ENCODE measurements at regions not wholly inside any gene's neighbourhood (a gene's known extent, or its start where the extent isn't known, plus 50 kb on each side); places are given as distances from the start of the nearest gene placed in this dataset.

GRCh38 chr19:30131722-30132291, 189.8 kb downstream of the URI1 start:
- intact Hi-C loops (cut with DNase I): no loop called here
- DNase-seq (no peak), ATAC-seq (no peak)
- Histone ChIP-seq H3K27me3 (ENCODE audit: control insufficient read depth, insufficient read depth) (no peaks in the 10 kb centered on the region), H3K4me1 (ENCODE audit: control insufficient read depth, insufficient read depth, low read length) (no peaks in the 10 kb centered on the region), H3K9me3 (ENCODE audit: control insufficient read depth, low read length) (no peaks in the 10 kb centered on the region), H3K4me3 (ENCODE audit: low read length) (no peak overlapping the region), H3K27ac (ENCODE audit: low read length) (no peak overlapping the region)
- WGBS: 83% methylated on average over 8 of the region's 8 CpGs

DNA sequence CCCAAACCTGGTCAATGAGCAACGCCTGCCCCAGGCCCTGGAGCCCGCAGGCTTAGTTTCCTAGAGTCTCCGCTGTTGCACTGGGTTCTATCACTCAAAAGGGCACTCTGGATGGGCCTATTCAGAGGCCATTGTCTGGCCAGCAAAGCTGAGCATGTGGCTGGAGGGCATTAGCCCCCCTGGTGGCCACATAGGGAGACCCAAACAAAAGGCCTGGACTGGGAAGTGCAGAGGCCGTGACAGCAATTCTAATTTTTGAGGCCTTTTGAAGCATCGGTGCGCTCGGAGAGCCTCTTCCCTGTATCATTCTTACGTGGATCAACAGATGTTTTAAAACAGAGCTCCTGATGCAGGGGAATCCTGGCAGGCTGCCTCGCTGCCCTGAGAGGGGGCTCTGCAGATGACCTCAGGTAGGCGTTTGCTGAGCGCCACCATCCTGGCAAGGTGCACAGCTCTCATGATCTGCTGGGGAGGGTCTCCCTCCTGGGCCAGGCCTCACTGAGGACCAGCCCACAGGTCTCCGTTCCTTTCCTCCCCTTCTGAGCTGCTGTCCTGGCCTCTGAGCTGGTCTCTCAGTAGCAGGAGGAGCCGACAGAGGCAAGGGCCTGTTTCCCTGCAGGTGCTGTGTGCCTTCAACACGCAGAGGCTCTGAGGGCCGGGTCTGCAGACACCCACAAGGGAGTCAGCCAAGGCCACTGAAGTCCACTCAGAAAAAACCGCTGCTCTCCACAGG, 190.5 kb downstream of the URI1 start:
- intact Hi-C loops (cut with DNase I): no loop called here
- no peak for DNase-seq
- no peak for ATAC-seq
- Histone ChIP-seq H3K27ac (ENCODE audit: low read length) (no peak overlapping the region), H3K27me3 (ENCODE audit: control insufficient read depth, insufficient read depth) (no peaks in the 10 kb centered on the region), H3K9me3 (ENCODE audit: control insufficient read depth, low read length) (no peaks in the 10 kb centered on the region), H3K4me3 (ENCODE audit: low read length) (no peak overlapping the region), H3K4me1 (ENCODE audit: control insufficient read depth, insufficient read depth, low read length) (no peaks in the 10 kb centered on the region)
- 88% methylated on average over 16 of the region's 16 CpGs for WGBS

- intact Hi-C loops (cut with DNase I): no loop called here
- no peak for ATAC-seq
- Histone ChIP-seq H3K9me3 (ENCODE audit: control insufficient read depth, low read length) (no peaks in the 10 kb centered on the region), H3K27me3 (ENCODE audit: control insufficient read depth, insufficient read depth) (no peaks in the 10 kb centered on the region), H3K4me1 (ENCODE audit: control insufficient read depth, insufficient read depth, low read length) (no peaks in the 10 kb centered on the region), H3K4me3 (ENCODE audit: low read length) (no peak overlapping the region), H3K27ac (ENCODE audit: low read length) (no peak overlapping the region)
- 83% methylated on average over 2 of the region's 2 CpGs for WGBS
- no peak for DNase-seq
Observed at GRCh38 chr19:30133803-30134202, 191.8 kb downstream of the URI1 start.

DNA sequence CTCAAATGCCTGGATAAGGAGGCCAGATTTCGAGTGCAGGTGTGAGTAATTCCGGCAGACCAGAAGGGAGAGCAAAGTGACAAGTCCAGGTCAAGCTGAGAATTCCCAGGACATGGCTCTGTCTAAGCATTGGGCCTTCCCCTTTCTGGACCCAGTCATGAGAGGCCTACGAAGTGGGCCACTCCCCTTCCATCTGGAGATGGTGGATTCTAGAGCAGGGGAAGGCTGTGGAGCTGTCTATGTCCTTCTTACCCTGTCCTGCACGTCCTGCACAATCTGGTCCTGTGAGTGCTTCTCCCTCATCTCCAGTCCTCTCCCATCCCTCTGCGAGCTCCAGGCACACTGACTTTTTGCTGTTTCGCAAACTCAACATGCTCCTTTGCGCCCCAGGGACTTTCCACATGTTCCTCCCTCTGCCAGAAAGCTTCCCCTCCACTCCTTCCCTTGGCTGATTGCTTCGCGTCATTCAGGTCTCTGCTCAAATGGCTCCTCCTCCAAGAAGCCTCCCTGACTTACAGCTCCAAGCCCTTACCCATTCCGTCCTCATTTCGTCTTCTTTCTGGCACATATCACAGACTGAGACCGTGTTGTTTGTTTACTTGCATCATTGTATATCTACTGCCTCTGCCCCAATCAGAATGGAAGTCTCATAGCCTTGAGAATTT, 193.2 kb downstream of the URI1 start:
- H3K4me3 ChIP-seq (ENCODE audit: low read length): no peak overlapping the region
- H3K4me1 ChIP-seq (ENCODE audit: control insufficient read depth, insufficient read depth, low read length): no peaks in the 10 kb centered on the region
- no peak overlapping the region for H3K27ac ChIP-seq (ENCODE audit: low read length)
- no peaks in the 10 kb centered on the region for H3K9me3 ChIP-seq (ENCODE audit: control insufficient read depth, low read length)
- no peaks in the 10 kb centered on the region for H3K27me3 ChIP-seq (ENCODE audit: control insufficient read depth, insufficient read depth)
- WGBS: 68% methylated on average over 12 of the region's 12 CpGs
- ATAC-seq (no peak), DNase-seq (no peak)
- intact Hi-C loops (cut with DNase I): no loop called here

- no peak overlapping the region for H3K4me3 ChIP-seq (ENCODE audit: low read length)
- no peaks in the 10 kb centered on the region for H3K27me3 ChIP-seq (ENCODE audit: control insufficient read depth, insufficient read depth)
- no peaks in the 10 kb centered on the region for H3K4me1 ChIP-seq (ENCODE audit: control insufficient read depth, insufficient read depth, low read length)
- intact Hi-C loops (cut with DNase I): no loop called here
- 52% methylated on average over 4 of the region's 4 CpGs for WGBS
- no peak overlapping the region for H3K27ac ChIP-seq (ENCODE audit: low read length)
- no peaks in the 10 kb centered on the region for H3K9me3 ChIP-seq (ENCODE audit: control insufficient read depth, low read length)
- DNase-seq: no peak
- ATAC-seq: no peak
Observed at GRCh38 chr19:30135797-30136196, 193.8 kb downstream of the URI1 start.

- no peak for ATAC-seq
- H3K4me3 ChIP-seq (ENCODE audit: low read length): no peak overlapping the region
- H3K4me1 ChIP-seq (ENCODE audit: control insufficient read depth, insufficient read depth, low read length): no peaks in the 10 kb centered on the region
- no peaks in the 10 kb centered on the region for H3K27me3 ChIP-seq (ENCODE audit: control insufficient read depth, insufficient read depth)
- H3K27ac ChIP-seq (ENCODE audit: low read length): no peak overlapping the region
- 63% methylated on average over 5 of the region's 5 CpGs for WGBS
- H3K9me3 ChIP-seq (ENCODE audit: control insufficient read depth, low read length): no peaks in the 10 kb centered on the region
- DNase-seq: no peak
- intact Hi-C loops (cut with DNase I): no loop called here
Observed at GRCh38 chr19:30136611-30137195, 194.7 kb downstream of the URI1 start.

- no peaks in the 10 kb centered on the region for H3K27me3 ChIP-seq (ENCODE audit: control insufficient read depth, insufficient read depth)
Observed at GRCh38 chr19:30137747-30138146, 195.7 kb downstream of the URI1 start.

DNA sequence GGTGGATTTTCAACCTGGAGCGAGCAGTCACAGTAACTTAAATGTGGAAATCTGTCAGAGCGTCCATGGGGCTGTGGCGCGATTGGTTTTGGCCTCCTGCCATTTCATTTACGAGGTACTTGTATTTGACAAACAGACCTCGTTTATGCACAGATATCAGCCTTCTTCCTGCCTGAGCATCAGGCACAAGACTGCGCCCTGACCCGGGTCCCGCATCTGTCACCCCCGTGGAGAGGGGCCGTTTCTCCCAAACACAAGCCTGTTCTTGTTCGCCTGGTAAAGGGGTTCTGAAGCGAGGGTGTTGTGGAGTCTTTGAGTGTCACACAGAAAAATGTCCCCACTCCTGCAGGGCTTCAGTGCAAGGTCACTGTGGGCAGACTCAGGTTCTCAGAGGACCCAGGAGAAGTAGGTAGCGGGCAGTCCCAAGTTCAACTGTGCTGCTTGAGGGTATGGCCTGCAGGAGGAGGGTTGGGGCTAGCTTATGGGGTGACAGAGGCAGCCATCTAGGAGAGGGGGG, 202.3 kb downstream of the URI1 start:
- Histone ChIP-seq H3K4me1 (ENCODE audit: control insufficient read depth, insufficient read depth, low read length) (no peaks in the 10 kb centered on the region), H3K27me3 (ENCODE audit: control insufficient read depth, insufficient read depth) (no peaks in the 10 kb centered on the region), H3K9me3 (ENCODE audit: control insufficient read depth, low read length) (no peaks in the 10 kb centered on the region), H3K27ac (ENCODE audit: low read length) (no peak overlapping the region), H3K4me3 (ENCODE audit: low read length) (no peak overlapping the region)
- ATAC-seq (no peak), DNase-seq (no peak)
- 82% methylated on average over 14 of the region's 14 CpGs for WGBS
- intact Hi-C loops (cut with DNase I): no loop called here

More at GRCh38 chr19:30137747-30138146, 195.7 kb downstream of the URI1 start:
- 86% methylated on average over 5 of the region's 5 CpGs for WGBS
- Histone ChIP-seq H3K4me1 (ENCODE audit: control insufficient read depth, insufficient read depth, low read length) (no peaks in the 10 kb centered on the region), H3K4me3 (ENCODE audit: low read length) (no peak overlapping the region), H3K9me3 (ENCODE audit: control insufficient read depth, low read length) (no peaks in the 10 kb centered on the region), H3K27ac (ENCODE audit: low read length) (no peak overlapping the region)
- ATAC-seq (no peak), DNase-seq (no peak)
- intact Hi-C loops (cut with DNase I): no loop called here

DNA sequence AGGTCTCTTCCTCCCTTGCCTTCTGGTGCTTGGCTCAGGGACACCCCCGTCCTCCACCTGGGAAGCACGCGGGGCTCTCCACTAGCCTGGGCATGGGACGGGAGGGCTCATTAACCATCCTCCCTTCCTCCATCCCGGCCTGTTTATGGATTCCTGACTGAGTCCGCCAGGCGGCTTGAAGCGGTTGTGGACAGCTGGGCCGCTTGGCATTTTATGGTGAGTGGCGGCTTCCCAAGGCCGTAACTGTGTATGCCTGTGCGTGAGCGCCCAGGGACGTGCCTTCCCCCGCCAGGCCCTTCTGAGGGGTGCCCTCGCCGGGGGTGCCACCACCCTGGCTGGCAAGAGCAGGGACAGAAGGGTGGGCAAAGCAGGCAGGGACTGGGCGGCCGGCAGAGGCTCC, 202.8 kb downstream of the URI1 start:
- WGBS: 89% methylated on average over 19 of the region's 19 CpGs
- ATAC-seq: no peak
- Histone ChIP-seq H3K4me3 (ENCODE audit: low read length) (no peak overlapping the region), H3K9me3 (ENCODE audit: control insufficient read depth, low read length) (no peaks in the 10 kb centered on the region), H3K27ac (ENCODE audit: low read length) (no peak overlapping the region), H3K4me1 (ENCODE audit: control insufficient read depth, insufficient read depth, low read length) (no peaks in the 10 kb centered on the region), H3K27me3 (ENCODE audit: control insufficient read depth, insufficient read depth) (no peaks in the 10 kb centered on the region)
- intact Hi-C loops (cut with DNase I): no loop called here
- no peak for DNase-seq

DNA sequence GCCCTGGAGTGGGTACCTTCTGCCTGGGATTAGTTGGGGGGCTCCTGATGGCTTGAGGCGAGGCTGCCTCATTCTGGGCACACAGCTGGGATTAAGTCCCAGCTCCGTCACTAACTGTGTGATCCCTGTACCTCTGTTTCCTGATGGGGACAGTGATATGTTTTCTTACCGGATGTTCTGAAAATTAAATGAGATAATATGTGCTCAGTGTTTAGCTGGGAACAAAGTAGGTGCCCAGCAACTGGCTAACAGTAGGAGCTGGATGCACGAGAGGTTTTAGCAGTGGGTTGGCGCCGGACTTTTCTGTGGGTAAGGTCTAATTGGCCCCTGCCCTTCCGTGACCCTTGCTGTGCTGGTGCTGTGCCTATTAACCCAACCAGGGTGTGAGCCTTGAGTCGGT, 203.4 kb downstream of the URI1 start:
- DNase-seq (no peak), ATAC-seq (no peak)
- no peak overlapping the region for H3K4me3 ChIP-seq (ENCODE audit: low read length)
- intact Hi-C loops (cut with DNase I): no loop called here
- H3K27ac ChIP-seq (ENCODE audit: low read length): no peak overlapping the region
- no peaks in the 10 kb centered on the region for H3K9me3 ChIP-seq (ENCODE audit: control insufficient read depth, low read length)
- H3K27me3 ChIP-seq (ENCODE audit: control insufficient read depth, insufficient read depth): no peaks in the 10 kb centered on the region
- H3K4me1 ChIP-seq (ENCODE audit: control insufficient read depth, insufficient read depth, low read length): no peaks in the 10 kb centered on the region
- WGBS: 81% methylated on average over 8 of the region's 8 CpGs

DNA sequence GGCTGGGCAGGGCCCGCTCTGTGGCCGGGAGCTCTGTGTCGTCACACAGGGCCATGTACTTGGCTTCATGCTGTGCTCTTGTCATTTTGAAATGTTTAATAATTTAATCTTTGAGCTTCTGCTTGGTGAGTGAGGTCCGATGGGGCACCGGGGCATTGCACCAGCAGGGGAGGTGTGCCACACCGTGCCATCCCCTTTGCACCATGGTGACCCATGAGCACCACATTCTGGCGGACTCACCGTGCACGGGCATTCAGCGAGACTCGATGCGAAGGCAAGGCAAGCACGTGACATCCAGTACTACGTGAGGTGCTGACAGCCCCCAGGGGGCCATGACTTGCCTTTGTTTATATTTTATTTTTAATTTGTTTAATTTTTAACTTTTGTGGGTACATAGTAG, 204.3 kb downstream of the URI1 start:
- intact Hi-C loops (cut with DNase I): no loop called here
- H3K27me3 ChIP-seq (ENCODE audit: control insufficient read depth, insufficient read depth): no peaks in the 10 kb centered on the region
- no peak overlapping the region for H3K4me3 ChIP-seq (ENCODE audit: low read length)
- H3K4me1 ChIP-seq (ENCODE audit: control insufficient read depth, insufficient read depth, low read length): no peaks in the 10 kb centered on the region
- H3K9me3 ChIP-seq (ENCODE audit: control insufficient read depth, low read length): no peaks in the 10 kb centered on the region
- 83% methylated on average over 14 of the region's 14 CpGs for WGBS
- no peak for ATAC-seq
- H3K27ac ChIP-seq (ENCODE audit: low read length): no peak overlapping the region
- DNase-seq: no peak
